Ramos (cell line): ENCODE measurements at regions not wholly inside any gene's neighbourhood (a gene's known extent, or its start where the extent isn't known, plus 50 kb on each side); places are given as distances from the start of the nearest gene placed in this dataset.
"Not testable (repeated sequence)": the region's sequence is repeated elsewhere in the genome, so short reads cannot be mapped to it uniquely, and the experiment has no call there.

Experiments
- in situ Hi-C: fragments of 300-500 bp; cut with MboI; formaldehyde crosslinking; loops from one replicate; pipeline ENCODE4 v1.14.3; 2022; ENCODE audit warnings: low sequenced_read_pairs; ENCODE audit not compliant: unreplicated experiment

GRCh38 chr7:50251765-50252164 is 52.8 kb upstream of the IKZF1 start:
- in situ Hi-C loops = no loop called here

GRCh38 chr7:50246551-50246950 is 58.0 kb upstream of the IKZF1 start:
- in situ Hi-C loops = no loop called here

GRCh38 chr7:50242111-50242510 is 62.4 kb upstream of the IKZF1 start:
- in situ Hi-C loops = not testable (repeated sequence)

GRCh38 chr7:50240699-50241098 is 63.8 kb upstream of the IKZF1 start:
- in situ Hi-C loops = not testable (repeated sequence)

- in situ Hi-C loops = no loop called here
These were observed 74.6 kb upstream of the IKZF1 start for GRCh38 chr7:50229964-50230363.

DNA sequence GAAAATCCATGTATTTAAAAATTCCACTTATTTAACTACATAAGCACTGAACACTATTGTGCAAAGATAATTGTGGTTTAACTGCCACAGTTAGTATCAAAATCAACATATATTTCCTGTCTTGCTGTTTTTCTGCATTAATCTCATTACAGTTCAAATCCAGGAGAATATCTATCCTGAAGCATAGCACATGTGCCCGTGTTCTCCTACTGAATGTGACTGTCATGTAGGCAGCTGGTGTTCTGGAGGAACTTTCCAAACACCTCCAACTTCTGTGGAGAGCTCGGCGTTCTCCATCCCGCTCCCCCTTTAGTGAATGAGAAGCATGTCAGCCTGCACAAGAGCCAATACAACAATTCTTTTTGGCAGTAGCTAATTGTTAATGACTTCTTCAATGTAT is 76.4 kb upstream of the IKZF1 start:
- in situ Hi-C loops = no loop called here

DNA sequence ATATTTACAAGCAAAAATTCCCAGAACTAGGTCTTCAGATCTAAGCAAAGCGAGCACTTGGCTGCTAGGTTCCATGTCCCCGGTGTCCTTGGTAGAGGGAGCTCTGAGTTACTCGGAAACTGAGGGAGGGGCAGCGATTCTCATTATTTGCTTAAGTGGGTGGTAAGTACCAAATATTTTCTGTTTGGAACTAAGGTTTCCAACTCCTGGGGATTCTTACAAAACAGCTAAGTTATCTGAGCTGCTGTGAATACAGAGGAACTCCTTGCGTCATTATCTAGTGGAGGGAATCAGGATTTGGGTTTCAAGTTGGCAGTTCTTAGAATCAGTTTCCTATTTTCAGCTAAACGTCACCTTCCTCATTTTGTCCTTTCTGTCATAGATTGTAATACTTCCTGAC is 76.8 kb upstream of the IKZF1 start:
- in situ Hi-C loops = no loop called here

DNA sequence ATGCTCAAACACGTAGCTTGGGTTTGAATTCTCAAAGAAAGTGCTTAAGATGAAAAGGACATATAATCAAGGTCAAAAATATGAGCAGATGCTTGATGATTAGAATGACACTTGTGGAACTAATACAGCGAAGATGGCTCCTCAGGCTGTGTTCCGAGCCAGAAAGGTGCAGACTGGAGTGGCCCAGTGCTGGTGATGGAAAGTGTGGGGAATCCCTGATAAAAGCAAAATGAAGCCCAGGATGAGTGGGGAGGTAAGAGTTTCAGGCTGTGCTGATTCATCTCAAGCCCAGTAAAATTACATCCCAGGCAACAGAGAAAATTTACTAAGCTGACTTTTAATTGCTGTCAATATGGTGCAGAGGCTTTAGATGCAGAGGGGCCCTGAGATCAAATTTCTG is 77.8 kb upstream of the IKZF1 start:
- in situ Hi-C loops = no loop called here

DNA sequence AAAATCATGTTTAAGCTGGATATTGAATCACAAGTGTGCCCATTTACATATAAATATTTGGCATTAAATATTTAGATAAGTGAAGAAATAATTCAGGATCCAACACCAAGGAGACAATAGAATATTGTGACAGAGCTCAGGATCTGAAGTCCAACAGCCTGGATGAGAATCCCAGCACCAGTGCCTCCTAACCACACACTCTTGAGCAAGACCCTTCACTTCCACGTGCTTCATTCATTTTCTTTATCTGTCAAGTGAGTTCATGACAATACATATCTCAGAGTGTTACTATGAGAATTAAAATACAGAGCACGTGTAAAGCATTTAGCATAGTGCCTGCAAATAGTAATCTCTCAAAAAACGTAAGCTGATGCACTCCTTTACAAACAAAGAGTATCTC is 78.4 kb upstream of the IKZF1 start:
- in situ Hi-C loops = no loop called here

DNA sequence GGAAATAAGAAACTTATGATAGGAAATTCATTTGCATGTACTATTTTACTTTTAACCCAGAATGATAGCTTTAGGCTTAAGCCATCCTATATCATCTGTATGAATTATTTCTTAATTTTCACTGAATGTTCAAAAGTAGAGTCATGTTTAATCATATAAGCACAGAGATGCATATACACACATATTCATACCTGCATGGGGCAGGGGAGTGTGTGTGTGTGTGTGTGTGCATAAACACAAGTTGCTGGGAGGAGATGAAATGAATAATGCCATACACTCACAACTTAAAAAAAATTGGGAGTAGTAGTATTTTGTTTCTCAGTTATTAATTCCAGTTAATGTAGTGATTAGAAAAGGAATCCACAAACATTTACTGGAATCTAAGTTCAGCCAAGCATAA is 83.1 kb upstream of the IKZF1 start:
- in situ Hi-C loops = no loop called here

GRCh38 chr7:50221028-50221427 is 83.5 kb upstream of the IKZF1 start:
- in situ Hi-C loops = no loop called here

DNA sequence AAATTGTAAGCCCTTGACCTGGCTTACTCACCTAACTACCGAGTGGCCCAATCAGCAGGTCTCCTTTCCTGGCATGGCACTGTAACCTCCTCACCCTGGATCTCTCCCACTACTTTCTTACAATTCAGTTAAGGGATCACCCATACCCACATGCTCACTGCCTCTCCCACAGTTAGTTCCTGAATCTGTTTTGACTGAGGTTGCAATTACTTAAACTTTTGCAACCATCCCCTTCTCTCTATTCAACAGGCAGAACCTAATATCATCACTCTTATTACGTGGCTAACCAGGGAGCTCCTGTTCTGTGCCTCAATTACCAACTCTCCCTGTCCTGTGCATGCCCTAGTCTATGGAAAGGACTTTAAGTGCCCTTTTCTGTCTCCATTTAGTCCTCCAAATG is 84.2 kb upstream of the IKZF1 start:
- in situ Hi-C loops = no loop called here

GRCh38 chr7:50217821-50218281 is 86.7 kb upstream of the IKZF1 start:
- in situ Hi-C loops = no loop called here

DNA sequence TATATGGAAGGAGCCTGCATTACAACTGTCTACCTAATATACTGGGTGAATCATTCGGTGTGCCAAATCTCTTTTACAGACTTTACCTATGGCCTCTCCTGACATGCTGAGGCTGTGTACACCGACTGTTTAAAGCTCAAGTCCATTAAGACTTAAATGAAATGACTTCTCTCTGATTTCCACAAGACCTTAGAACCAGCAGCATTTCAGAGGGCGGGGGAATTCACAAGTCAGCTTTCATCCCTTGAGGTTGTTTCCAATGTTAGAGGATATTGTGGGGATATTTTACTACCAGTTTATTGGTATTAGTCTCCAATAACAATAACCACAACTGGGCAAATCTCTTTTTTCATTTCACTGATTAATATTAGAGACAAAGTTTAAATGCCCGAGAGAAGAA is 87.1 kb upstream of the IKZF1 start:
- in situ Hi-C loops = no loop called here

- in situ Hi-C loops = no loop called here
These were observed 87.9 kb upstream of the IKZF1 start for GRCh38 chr7:50216626-50217025.

DNA sequence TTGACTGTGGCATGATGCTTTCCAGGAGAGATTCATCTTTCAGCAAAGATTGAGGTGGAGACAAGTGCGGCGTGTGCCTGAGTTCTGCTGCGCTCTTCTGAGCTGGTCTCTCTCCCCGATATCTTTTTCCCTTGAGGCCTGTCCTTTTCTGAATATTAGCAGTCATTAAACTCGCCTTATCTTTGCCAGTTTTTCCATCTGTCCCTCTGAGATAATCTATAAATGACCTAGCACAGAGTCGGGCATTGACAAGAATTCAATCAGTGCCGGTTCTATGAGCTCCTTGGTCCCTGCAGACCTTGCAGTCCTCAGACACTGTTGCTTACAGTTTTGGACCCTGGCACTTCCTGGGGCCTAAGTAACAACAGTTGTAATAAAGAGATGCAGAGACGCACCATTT is 89.7 kb upstream of the IKZF1 start:
- in situ Hi-C loops = no loop called here

- in situ Hi-C loops = no loop called here
These were observed 90.3 kb upstream of the IKZF1 start for GRCh38 chr7:50214126-50214670.

GRCh38 chr7:50213622-50214017 is 90.9 kb upstream of the IKZF1 start:
- in situ Hi-C loops = no loop called here

GRCh38 chr7:50212666-50213621 is 91.6 kb upstream of the IKZF1 start:
- in situ Hi-C loops = no loop called here

GRCh38 chr7:50212016-50212325 is 92.5 kb upstream of the IKZF1 start:
- in situ Hi-C loops = no loop called here

DNA sequence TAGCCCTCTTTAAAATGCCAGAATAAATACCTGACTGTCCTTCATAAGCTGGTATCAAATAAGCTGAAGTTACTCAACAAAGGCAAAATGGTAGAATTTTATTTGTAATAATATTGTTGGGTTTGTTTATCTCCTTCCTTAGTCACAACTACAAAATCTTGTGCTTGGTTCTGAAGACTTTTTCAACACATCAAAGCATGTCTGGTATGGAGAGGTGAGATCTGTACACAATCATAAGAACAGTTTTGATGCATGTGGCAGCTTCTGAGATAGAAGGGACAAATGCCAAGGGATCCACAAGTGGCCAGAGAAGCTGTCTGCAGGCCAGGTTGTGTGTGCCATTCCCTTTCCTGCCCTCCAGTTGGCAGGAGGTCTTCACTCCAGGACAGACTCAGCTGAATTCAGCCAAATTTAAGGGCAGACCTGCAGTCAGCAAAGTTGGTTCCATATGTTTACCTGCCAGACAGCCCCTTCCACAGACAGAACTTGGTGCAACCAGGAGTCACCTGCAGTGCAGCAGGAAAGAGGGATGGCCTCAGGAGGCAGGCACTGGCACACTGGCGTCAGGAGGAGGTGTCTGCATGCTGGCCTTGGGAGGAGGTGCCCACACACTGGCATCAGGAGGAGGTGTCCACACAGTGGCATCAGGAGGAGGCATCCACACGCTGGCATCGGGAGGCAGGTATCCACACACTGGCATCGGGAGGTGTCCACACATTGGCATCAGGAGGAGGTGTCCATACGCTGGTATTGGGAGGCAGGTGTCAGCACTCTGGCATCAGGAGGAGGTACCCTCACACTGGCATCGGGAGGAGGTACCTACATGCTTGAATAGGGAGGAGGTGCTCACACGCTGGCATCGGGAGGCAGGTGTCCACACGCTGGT is 93.1 kb upstream of the IKZF1 start:
- in situ Hi-C loops = no loop called here
